Type B pancreatic cell (in vitro differentiated cells): ENCODE measurements at regions not wholly inside any gene's neighbourhood (a gene's known extent, or its start where the extent isn't known, plus 50 kb on each side); places are given as distances from the start of the nearest gene placed in this dataset.

ENCODE experiments used
- DNase-seq: peaks from one replicate; pipeline ENCODE4 v3.0.0; 2021; ENCODE audit warnings: mixed read lengths; ENCODE audit not compliant: unreplicated experiment; ENCODE audit errors: extremely low spot score
- H3K27ac Mint-ChIP-seq: 2 replicates; pipeline ENCODE4 v1.8.0; 2021; ENCODE audit warnings: mild to moderate bottlenecking, mixed read lengths
- H3K27me3 Mint-ChIP-seq: 2 replicates; pipeline ENCODE4 v1.8.0; 2021; ENCODE audit warnings: mixed read lengths
- H3K36me3 Mint-ChIP-seq: 2 replicates; pipeline ENCODE4 v1.8.0; 2021; ENCODE audit warnings: mixed read lengths
- H3K4me1 Mint-ChIP-seq: one replicate; pipeline ENCODE4 v1.8.0; 2021; ENCODE audit warnings: mixed read lengths; ENCODE audit not compliant: unreplicated experiment
- H3K4me3 Mint-ChIP-seq: 2 replicates; pipeline ENCODE4 v1.8.0; 2021; ENCODE audit warnings: mild to moderate bottlenecking, mixed read lengths
- H3K9me3 Mint-ChIP-seq: 2 replicates; pipeline ENCODE4 v1.8.0; 2021; ENCODE audit warnings: mixed read lengths
- TF ChIP-seq, protein P1 (sequence below): fragments of 200-600 bp; sonication (generic); conservative IDR thresholded peaks from 2 replicates; pipeline ENCODE4 v1.5.0; 2021; ENCODE audit warnings: antibody characterized with exemption, mild to moderate bottlenecking

GRCh38 chr13:85373322-85373721, 425.9 kb downstream of the SLITRK6 start:
- TF ChIP-seq, protein P1, sequence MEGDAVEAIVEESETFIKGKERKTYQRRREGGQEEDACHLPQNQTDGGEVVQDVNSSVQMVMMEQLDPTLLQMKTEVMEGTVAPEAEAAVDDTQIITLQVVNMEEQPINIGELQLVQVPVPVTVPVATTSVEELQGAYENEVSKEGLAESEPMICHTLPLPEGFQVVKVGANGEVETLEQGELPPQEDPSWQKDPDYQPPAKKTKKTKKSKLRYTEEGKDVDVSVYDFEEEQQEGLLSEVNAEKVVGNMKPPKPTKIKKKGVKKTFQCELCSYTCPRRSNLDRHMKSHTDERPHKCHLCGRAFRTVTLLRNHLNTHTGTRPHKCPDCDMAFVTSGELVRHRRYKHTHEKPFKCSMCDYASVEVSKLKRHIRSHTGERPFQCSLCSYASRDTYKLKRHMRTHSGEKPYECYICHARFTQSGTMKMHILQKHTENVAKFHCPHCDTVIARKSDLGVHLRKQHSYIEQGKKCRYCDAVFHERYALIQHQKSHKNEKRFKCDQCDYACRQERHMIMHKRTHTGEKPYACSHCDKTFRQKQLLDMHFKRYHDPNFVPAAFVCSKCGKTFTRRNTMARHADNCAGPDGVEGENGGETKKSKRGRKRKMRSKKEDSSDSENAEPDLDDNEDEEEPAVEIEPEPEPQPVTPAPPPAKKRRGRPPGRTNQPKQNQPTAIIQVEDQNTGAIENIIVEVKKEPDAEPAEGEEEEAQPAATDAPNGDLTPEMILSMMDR, result no peak
- Mint-ChIP-seq H3K9me3 (peaks cover 3% of the 10 kb centered on the region), H3K27ac (no peak overlapping the region), H3K27me3 (no peaks in the 10 kb centered on the region), H3K4me3 (no peak overlapping the region), H3K36me3 (no peaks in the 10 kb centered on the region), H3K4me1 (no peaks in the 10 kb centered on the region)
- no peak for DNase-seq

DNA sequence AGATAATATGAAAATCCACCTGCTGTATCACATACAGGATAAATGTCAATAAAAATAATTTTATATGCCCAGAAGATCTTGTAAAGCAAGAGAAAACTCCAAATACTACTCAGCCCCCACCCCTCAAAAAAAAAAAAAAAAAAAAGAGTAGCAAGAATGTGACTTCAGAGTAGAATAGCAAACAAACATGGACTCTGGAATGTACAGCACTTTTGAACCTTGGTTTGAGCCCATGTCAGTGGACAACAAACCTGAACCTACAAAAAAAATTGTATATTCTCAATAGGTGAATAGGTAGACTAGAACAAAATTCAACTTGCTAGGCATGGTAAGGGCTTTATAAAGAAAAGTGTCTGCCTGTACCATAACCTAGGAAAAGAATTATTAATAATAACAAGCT, 428.0 kb downstream of the SLITRK6 start:
- Mint-ChIP-seq H3K4me3 (no peak overlapping the region), H3K36me3 (no peaks in the 10 kb centered on the region), H3K27me3 (no peaks in the 10 kb centered on the region), H3K9me3 (no peaks in the 10 kb centered on the region), H3K4me1 (no peaks in the 10 kb centered on the region), H3K27ac (no peak overlapping the region)
- TF ChIP-seq, protein P1, result no peak
- no peak for DNase-seq

GRCh38 chr13:85368686-85369085, 430.5 kb downstream of the SLITRK6 start:
- TF ChIP-seq, protein P1, result no peak
- Mint-ChIP-seq H3K4me3 (no peak overlapping the region), H3K4me1 (no peaks in the 10 kb centered on the region), H3K36me3 (no peaks in the 10 kb centered on the region), H3K9me3 (no peaks in the 10 kb centered on the region), H3K27ac (no peak overlapping the region), H3K27me3 (no peaks in the 10 kb centered on the region)
- no peak for DNase-seq

DNA sequence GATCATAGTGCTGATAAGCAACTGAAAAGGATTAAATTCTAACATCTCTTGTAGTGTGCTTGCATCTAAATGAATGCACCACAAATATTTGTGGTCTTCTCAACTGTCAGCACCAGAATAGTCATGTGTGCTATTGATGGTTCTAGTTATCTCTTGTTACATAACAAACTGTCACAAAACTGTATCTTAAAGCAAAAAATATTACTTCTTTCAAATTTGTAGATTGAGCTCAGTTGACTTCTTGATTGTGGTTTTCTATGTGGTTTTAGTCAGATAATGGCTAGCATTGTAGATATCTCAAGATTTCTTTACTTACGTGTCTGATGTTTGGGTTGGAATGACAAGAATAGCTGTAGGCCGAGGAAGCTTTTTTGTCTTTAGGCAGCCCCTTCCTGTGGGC, 431.3 kb downstream of the SLITRK6 start:
- Mint-ChIP-seq H3K9me3 (no peaks in the 10 kb centered on the region), H3K4me3 (no peak overlapping the region), H3K36me3 (no peaks in the 10 kb centered on the region), H3K27me3 (no peaks in the 10 kb centered on the region), H3K27ac (no peak overlapping the region), H3K4me1 (no peaks in the 10 kb centered on the region)
- DNase-seq, result no peak
- TF ChIP-seq, protein P1, result no peak

DNA sequence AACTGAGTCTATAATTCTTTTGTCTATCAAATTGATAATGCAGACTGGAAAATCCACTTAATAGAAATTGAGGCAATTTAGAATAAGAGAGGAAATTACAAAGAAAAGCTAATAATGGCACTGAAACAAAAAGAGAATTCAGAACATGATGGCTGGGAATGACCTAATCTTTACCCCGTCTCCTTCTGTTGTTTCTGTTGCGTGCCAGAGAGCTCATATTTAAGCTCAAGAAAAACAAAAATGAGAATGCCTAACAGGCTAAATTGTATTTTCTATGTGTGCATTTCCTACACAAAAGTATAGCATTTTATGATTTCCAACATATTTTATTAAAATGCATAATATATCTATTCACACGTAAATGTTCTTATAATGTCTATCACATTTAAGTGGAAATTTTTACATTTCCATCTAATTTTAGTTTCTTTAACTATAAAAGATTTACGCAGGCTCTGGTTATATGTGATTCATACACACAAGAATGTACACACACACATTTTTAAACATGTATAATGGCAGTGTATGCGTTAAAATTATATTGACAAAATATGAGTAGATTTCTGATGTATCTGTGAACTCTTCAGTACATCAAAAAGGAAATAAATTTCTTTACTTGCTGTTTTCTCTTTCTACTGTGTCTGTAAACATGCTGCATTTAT, 432.3 kb downstream of the SLITRK6 start:
- Mint-ChIP-seq H3K27ac (no peak overlapping the region), H3K36me3 (no peaks in the 10 kb centered on the region), H3K27me3 (no peaks in the 10 kb centered on the region), H3K4me1 (no peaks in the 10 kb centered on the region), H3K4me3 (no peak overlapping the region), H3K9me3 (peaks cover 5% of the 10 kb centered on the region)
- DNase-seq, result no peak
- TF ChIP-seq, protein P1, result no peak

- no peak for DNase-seq
- Mint-ChIP-seq H3K36me3 (no peaks in the 10 kb centered on the region), H3K4me1 (no peaks in the 10 kb centered on the region), H3K27ac (no peak overlapping the region), H3K4me3 (no peak overlapping the region), H3K27me3 (no peaks in the 10 kb centered on the region), H3K9me3 (peaks cover 5% of the 10 kb centered on the region)
- TF ChIP-seq, protein P1, result no peak
Measured at GRCh38 chr13:85363504-85363903, 435.7 kb downstream of the SLITRK6 start.
